ENCODE measurements at regions not wholly inside any gene's neighbourhood (a gene's known extent, or its start where the extent isn't known, plus 50 kb on each side); places are given as distances from the start of the nearest gene placed in this dataset.
A peak's percentile ranks its signal among the peaks of the same experiment; 100 is the strongest.

GRCh38 chr3:64848822-64849221 lies 161.0 kb upstream of the ADAMTS9 start:
- in situ Hi-C loops (cut with MboI; ENCODE audit: low pct_ligation_motif_present in 1 of 4, low pct_unique_long_range_greater_than_20kb in 1 of 4, low sequenced_read_pairs in 3 of 4), result no loop called here
- Histone ChIP-seq H3K27ac (peak overlapping the region in 2 of 4 donors; percentile 12 to 39), H3K27me3 (no peaks in the 10 kb centered on the region), H3K36me3 (no peaks in the 10 kb centered on the region), H3K4me3 (no peak overlapping the region), H3K4me1 (no peaks in the 10 kb centered on the region), H3K9me3 (no peaks in the 10 kb centered on the region)
- WGBS, 2 donors (ENCODE audit: low coverage in 1 of 2), result 72 to 74% methylated on average over 4 of the region's 4 CpGs
- TF ChIP-seq EP300 (IDR thresholded peaks at IDR 0.05; ENCODE audit: low read depth) (no peak), POLR2AphosphoS5 (IDR thresholded peaks at IDR 0.05) (peak in 2 of 3 donors; percentile 11 to 17)
- intact Hi-C loops (cut with DNase I; ENCODE audit: low total_unique reads), result loop anchor here (5.0 kb wide), 1 partner anchor 162 kb away; the partner anchor contains the start of gene ADAMTS9
- peak; percentile 9 for DNase-seq

GRCh38 chr3:64848127-64848800 lies 160.5 kb upstream of the ADAMTS9 start:
- in situ Hi-C loops (cut with MboI; ENCODE audit: low pct_ligation_motif_present in 1 of 4, low pct_unique_long_range_greater_than_20kb in 1 of 4, low sequenced_read_pairs in 3 of 4), result no loop called here
- intact Hi-C loops (cut with DNase I; ENCODE audit: low total_unique reads), result loop anchor here (5.0 kb wide), 1 partner anchor 161 kb away; the partner anchor contains the start of gene ADAMTS9
- TF ChIP-seq POLR2AphosphoS5 (IDR thresholded peaks at IDR 0.05), result no peak
- no peak for TF ChIP-seq EP300 (IDR thresholded peaks at IDR 0.05; ENCODE audit: low read depth)
- no peak for TF ChIP-seq POLR2A (IDR thresholded peaks at IDR 0.05)
- no peak for TF ChIP-seq CTCF (IDR thresholded peaks at IDR 0.05)
- no peaks in the 10 kb centered on the region for H3K27me3 ChIP-seq
- peak overlapping the region in 2 of 4 donors; percentile 12 to 39 for H3K27ac ChIP-seq
- DNase-seq, result no peak
- no peak overlapping the region for H3K4me3 ChIP-seq
- 74 to 82% methylated on average over 3 of the region's 3 CpGs for WGBS, 2 donors (ENCODE audit: low coverage in 1 of 2)
- no peaks in the 10 kb centered on the region for H3K4me1 ChIP-seq
- H3K36me3 ChIP-seq, result no peaks in the 10 kb centered on the region
- H3K9me3 ChIP-seq, result no peaks in the 10 kb centered on the region

GRCh38 chr3:64844558-64844957 lies 156.8 kb upstream of the ADAMTS9 start:
- no peaks in the 10 kb centered on the region for H3K36me3 ChIP-seq
- no peak overlapping the region for H3K4me3 ChIP-seq
- WGBS, 2 donors (ENCODE audit: low coverage in 1 of 2), result 89 to 90% methylated on average over 1 to 2 of the region's 2 CpGs
- H3K27me3 ChIP-seq, result no peaks in the 10 kb centered on the region
- H3K9me3 ChIP-seq, result no peaks in the 10 kb centered on the region
- intact Hi-C loops (cut with DNase I; ENCODE audit: low total_unique reads) (no loop called here), in situ Hi-C loops (cut with MboI; ENCODE audit: low pct_ligation_motif_present in 1 of 4, low pct_unique_long_range_greater_than_20kb in 1 of 4, low sequenced_read_pairs in 3 of 4) (no loop called here)
- H3K4me1 ChIP-seq, result no peaks in the 10 kb centered on the region
- no peak for DNase-seq
- H3K27ac ChIP-seq, result no peak overlapping the region
- TF ChIP-seq CTCF (IDR thresholded peaks at IDR 0.05) (no peak), POLR2AphosphoS5 (IDR thresholded peaks at IDR 0.05) (no peak), POLR2A (IDR thresholded peaks at IDR 0.05) (no peak)

GRCh38 chr3:64837986-64838735 lies 150.4 kb upstream of the ADAMTS9 start:
- TF ChIP-seq POLR2A (IDR thresholded peaks at IDR 0.05), result no peak
- no peak for TF ChIP-seq CTCF (IDR thresholded peaks at IDR 0.05)
- no peak for TF ChIP-seq POLR2AphosphoS5 (IDR thresholded peaks at IDR 0.05)
- no peak for TF ChIP-seq EP300 (IDR thresholded peaks at IDR 0.05; ENCODE audit: low read depth)
- no peak for DNase-seq
- no peaks in the 10 kb centered on the region for H3K27me3 ChIP-seq
- H3K27ac ChIP-seq, result no peak overlapping the region
- in situ Hi-C loops (cut with MboI; ENCODE audit: low pct_ligation_motif_present in 1 of 4, low pct_unique_long_range_greater_than_20kb in 1 of 4, low sequenced_read_pairs in 3 of 4), result no loop called here
- H3K36me3 ChIP-seq, result no peaks in the 10 kb centered on the region
- WGBS, 2 donors (ENCODE audit: low coverage in 1 of 2), result 48 to 53% methylated on average over 6 of the region's 6 CpGs
- H3K4me3 ChIP-seq, result no peak overlapping the region
- intact Hi-C loops (cut with DNase I; ENCODE audit: low total_unique reads), result no loop called here
- H3K9me3 ChIP-seq, result no peaks in the 10 kb centered on the region
- peaks cover 0 to 5% (median 0%) of the 10 kb centered on the region in 4 donors for H3K4me1 ChIP-seq

Measured in transverse colon (tissue), 4 donors.